Astrocyte of the cerebellum (primary cell): ENCODE measurements at regions not wholly inside any gene's neighbourhood (a gene's known extent, or its start where the extent isn't known, plus 50 kb on each side); places are given as distances from the start of the nearest gene placed in this dataset.

ENCODE experiments used
- DNase-seq: peaks from one replicate; pipeline ENCODE4 v3.0.0-alpha.2; 2011; ENCODE audit warnings: low read depth
- H3K4me3 ChIP-seq: 2 replicates; pipeline ENCODE4 v1.5.1; 2011; ENCODE audit warnings: mild to moderate bottlenecking, low read depth, low read length, moderate library complexity
- in situ Hi-C: cut with HindIII; loops from 2 replicates; pipeline ENCODE4 v1.10.0; 2017; ENCODE audit warnings: low sequenced_read_pairs
- TF ChIP-seq, protein P1 (sequence below): IDR thresholded peaks from 2 replicates; pipeline ENCODE4 v1.5.1; 2012; ENCODE audit warnings: low read length, low read depth, moderate library complexity, mild to moderate bottlenecking; ENCODE audit errors: missing control alignments

DNA sequence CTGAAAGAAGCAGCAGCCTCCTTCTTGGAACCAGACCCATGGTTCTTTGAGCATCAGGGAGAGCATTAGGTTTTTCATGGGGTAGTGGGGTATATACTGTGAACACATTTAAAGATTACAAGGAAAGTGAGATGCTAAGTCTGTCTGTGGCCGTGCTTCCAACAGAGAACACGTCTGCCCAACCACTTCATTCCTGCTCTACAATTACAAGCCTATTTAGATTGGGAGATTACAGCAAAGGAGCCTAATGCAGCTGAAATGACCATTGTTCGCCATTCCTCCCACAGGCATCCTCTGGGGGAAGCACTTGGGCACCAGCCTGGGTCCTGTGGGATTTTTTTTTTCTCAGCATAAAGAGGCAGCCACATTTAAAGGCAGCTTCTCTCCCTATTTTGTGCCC is 536.4 kb downstream of the XPNPEP1 start:
- TF ChIP-seq, protein P1, sequence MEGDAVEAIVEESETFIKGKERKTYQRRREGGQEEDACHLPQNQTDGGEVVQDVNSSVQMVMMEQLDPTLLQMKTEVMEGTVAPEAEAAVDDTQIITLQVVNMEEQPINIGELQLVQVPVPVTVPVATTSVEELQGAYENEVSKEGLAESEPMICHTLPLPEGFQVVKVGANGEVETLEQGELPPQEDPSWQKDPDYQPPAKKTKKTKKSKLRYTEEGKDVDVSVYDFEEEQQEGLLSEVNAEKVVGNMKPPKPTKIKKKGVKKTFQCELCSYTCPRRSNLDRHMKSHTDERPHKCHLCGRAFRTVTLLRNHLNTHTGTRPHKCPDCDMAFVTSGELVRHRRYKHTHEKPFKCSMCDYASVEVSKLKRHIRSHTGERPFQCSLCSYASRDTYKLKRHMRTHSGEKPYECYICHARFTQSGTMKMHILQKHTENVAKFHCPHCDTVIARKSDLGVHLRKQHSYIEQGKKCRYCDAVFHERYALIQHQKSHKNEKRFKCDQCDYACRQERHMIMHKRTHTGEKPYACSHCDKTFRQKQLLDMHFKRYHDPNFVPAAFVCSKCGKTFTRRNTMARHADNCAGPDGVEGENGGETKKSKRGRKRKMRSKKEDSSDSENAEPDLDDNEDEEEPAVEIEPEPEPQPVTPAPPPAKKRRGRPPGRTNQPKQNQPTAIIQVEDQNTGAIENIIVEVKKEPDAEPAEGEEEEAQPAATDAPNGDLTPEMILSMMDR: no peak
- in situ Hi-C loops: no loop called here
- no peak for DNase-seq
- H3K4me3 ChIP-seq: no peak overlapping the region

DNA sequence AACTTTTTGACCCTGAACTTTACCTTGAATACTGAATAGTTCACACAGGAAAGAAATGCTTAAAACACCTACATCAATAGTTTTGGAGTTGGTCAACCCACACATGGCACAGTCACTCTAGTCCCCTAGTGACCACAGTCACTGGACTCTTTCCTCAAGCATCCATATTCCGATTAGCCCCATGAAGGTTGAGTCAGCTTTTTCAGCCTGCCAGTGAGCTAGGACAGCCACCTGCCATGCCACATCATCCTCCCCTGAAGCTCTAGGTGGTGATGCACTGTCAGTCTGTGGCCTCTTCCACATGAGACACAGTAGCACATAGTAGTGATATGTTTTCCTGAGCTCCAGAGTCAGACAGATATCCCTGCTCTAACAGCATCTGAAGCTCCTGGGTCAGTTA is 537.2 kb downstream of the XPNPEP1 start:
- H3K4me3 ChIP-seq: no peak overlapping the region
- in situ Hi-C loops: no loop called here
- TF ChIP-seq, protein P1: no peak
- DNase-seq: no peak

DNA sequence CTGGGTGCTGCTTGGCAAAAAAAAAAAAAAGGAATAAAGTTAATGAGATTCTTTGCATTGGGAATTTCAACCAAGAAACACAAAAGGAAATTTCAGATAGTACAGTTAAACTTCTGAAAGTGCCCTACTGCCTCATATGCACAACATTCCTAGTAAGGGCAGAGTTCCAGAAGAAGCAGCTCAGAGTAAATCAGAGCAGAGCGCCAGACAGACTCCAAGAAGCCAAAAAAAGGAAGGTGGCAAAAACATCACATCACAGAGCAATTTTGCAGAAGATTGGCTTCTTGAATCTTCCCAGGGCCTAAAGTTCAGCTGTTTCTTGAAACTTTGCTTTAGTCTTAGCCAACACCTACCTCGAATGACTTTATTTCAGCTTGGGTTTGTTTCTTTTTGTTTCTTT is 544.1 kb downstream of the XPNPEP1 start:
- in situ Hi-C loops: no loop called here
- DNase-seq: no peak
- TF ChIP-seq, protein P1: no peak
- H3K4me3 ChIP-seq: no peak overlapping the region

DNA sequence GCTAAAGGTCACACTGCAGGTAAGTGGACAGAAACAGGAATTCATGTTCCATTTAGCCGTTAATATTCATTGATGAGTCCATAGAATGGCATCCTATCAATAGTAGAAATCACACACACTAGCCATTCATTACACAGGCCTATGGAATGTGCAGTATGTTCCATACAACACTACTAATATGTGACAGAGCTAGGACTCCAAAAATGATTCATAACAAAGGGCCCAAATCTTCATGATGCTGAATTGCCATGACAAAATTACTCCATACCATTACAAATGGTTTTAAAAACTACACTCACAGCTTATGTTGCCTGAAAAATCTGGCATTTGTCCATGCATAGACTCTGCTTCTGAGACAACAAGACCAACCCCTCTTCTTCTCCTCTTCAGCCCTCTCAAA is 549.1 kb downstream of the XPNPEP1 start:
- in situ Hi-C loops: no loop called here
- TF ChIP-seq, protein P1: no peak
- no peak for DNase-seq

DNA sequence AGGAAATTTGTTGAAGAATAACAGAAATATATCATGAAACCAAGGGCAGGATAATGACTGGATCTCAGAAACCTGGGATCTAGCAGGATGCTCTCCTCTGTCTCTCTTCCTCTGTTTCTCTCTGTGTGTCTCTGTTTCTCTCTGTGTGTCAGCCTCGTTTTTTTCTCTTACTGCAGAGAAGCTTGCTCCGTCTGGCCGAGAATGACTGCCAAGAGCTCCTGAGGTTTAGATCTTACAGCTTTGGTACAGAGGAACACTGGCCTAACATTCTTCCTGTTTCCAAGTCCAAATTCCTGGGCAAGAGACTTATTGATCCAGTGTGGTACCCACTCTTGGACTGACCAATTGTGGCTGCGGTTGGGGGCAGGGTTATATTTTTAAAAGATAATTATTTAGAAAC is 564.0 kb downstream of the XPNPEP1 start:
- in situ Hi-C loops: no loop called here
- no peak overlapping the region for H3K4me3 ChIP-seq
- TF ChIP-seq, protein P1: no peak
- no peak for DNase-seq

More for the DNA sequence above, 549.1 kb downstream of the XPNPEP1 start:
- no peak overlapping the region for H3K4me3 ChIP-seq

DNA sequence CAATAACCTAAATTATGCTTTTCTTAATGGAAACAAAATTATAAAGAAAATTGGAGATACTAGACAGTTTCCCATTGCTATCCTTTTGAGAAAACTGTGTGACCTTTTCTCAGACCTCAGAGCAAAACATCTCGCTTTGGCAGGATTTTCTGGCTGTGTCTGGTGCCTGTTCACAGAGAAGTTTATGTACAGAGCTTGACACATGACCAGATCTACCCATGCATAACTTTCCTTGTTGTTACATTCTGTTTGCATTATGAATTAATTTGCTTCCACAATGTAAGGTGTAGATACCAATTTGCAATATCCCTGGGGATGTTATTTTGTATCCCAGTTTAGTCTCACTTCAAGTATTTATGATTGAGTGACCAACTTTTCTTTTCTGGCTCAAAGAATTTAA is 565.0 kb downstream of the XPNPEP1 start:
- no peak overlapping the region for H3K4me3 ChIP-seq
- TF ChIP-seq, protein P1: no peak
- DNase-seq: no peak
- in situ Hi-C loops: no loop called here

DNA sequence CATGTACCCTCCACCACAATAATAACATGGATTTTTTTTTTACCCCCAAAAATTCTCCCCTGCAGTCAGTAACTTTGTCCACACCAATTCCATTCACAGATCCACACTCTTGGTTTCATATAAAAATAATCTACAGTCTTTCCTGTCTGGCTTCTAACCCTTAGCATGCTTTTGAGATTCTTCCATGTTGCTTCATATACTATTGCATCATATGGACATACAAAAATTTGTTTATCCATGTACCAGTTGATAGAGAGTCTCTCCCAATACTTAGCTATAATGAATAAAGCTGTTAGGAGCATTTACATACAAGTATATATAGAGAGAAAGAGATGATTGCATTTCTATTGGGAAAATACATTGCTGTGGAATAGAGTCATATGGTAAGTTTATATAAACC is 575.0 kb downstream of the XPNPEP1 start:
- no peak overlapping the region for H3K4me3 ChIP-seq
- DNase-seq: no peak
- TF ChIP-seq, protein P1: no peak
- in situ Hi-C loops: no loop called here
